ENCODE measurements at regions not wholly inside any gene's neighbourhood (a gene's known extent, or its start where the extent isn't known, plus 50 kb on each side); places are given as distances from the start of the nearest gene placed in this dataset.

DNA sequence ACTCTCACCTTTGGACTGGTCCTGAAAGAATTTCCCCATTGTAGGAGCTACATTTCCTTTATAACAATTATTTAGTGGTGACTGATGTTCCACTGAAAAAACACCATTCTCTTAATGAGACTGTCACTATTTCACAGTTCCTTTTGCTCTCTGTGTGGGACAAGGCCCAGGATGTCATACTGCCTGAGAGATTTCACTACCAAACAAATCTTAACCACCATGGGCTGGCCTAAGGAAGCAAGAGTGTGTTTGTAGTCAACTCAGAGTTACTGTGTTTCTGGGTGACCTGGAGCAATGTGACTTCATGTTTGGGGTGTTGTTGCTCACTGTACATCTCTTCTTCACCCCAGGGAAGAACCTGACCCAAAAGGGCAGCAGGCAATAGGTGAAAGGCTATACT, 50.1 kb upstream of the ZNF608 start:
- H3K27me3 Mint-ChIP-seq (ENCODE audit: low read depth): no peaks in the 10 kb centered on the region
- H3K27ac Mint-ChIP-seq: no peak overlapping the region
- H3K36me3 Mint-ChIP-seq: no peaks in the 10 kb centered on the region
- H3K4me1 Mint-ChIP-seq: peaks cover 8% of the 10 kb centered on the region
- TF ChIP-seq CTCF (IDR thresholded peaks at IDR 0.05; ENCODE audit: unreplicated experiment): no peak
- no peak overlapping the region for H3K4me3 Mint-ChIP-seq
- no peaks in the 10 kb centered on the region for H3K9me3 Mint-ChIP-seq
- DNase-seq (ENCODE audit: low spot score in 2 of 2, unreplicated experiment in 2 of 2): no peak

DNA sequence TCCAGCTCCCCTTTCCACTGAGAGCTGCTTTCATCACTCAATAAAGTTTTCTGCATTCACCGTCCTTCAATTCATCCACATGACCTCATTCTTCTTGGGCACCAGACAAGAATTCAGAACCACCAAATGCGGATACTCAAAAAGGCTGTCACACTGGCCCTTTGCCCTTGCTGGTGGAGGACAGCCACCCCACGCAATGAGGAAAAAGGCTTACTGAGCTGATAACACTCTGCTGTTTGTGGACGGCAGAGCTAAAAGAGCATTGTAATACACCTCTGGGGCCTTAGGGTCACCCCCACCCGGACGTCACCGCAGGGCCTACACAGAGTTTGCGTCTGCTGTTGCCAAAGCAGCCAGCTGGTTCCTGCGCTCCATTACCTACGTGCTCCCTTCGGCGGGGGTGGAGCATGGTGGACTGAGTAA, 51.2 kb upstream of the ZNF608 start:
- Mint-ChIP-seq H3K4me3 (no peak overlapping the region), H3K27me3 (ENCODE audit: low read depth) (no peaks in the 10 kb centered on the region), H3K9me3 (no peaks in the 10 kb centered on the region), H3K27ac (no peak overlapping the region), H3K4me1 (peaks cover 3% of the 10 kb centered on the region), H3K36me3 (no peaks in the 10 kb centered on the region)
- no peak for TF ChIP-seq CTCF (IDR thresholded peaks at IDR 0.05; ENCODE audit: unreplicated experiment)
- DNase-seq (ENCODE audit: low spot score in 2 of 2, unreplicated experiment in 2 of 2): no peak

DNA sequence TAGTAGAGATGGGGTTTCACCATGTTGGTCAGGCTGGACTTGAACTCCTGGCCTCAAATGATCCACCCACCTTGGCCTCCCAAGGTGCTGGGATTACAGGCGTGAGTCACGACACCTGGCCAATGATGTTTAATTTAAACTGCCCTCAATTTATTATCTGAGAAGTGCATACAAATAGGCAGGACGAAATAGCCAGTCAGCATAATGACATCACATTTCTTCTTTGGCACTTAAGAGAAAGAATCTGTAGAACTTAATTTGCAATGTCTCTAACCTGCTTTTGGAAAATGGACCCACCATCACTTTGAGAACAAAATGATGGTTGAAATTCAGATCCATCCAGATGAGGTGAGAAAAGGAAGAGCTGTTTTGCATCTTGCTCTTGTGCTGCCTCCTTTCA, 52.5 kb upstream of the ZNF608 start:
- peaks cover 6% of the 10 kb centered on the region for H3K4me1 Mint-ChIP-seq
- H3K9me3 Mint-ChIP-seq: no peaks in the 10 kb centered on the region
- TF ChIP-seq CTCF (IDR thresholded peaks at IDR 0.05; ENCODE audit: unreplicated experiment): no peak
- no peaks in the 10 kb centered on the region for H3K27me3 Mint-ChIP-seq (ENCODE audit: low read depth)
- no peak overlapping the region for H3K27ac Mint-ChIP-seq
- H3K36me3 Mint-ChIP-seq: no peaks in the 10 kb centered on the region
- no peak for DNase-seq (ENCODE audit: low spot score in 2 of 2, unreplicated experiment in 2 of 2)
- no peak overlapping the region for H3K4me3 Mint-ChIP-seq

- H3K4me3 Mint-ChIP-seq: no peak overlapping the region
- DNase-seq (ENCODE audit: low spot score in 2 of 2, unreplicated experiment in 2 of 2): no peak
- no peaks in the 10 kb centered on the region for H3K27me3 Mint-ChIP-seq (ENCODE audit: low read depth)
- H3K36me3 Mint-ChIP-seq: no peaks in the 10 kb centered on the region
- H3K27ac Mint-ChIP-seq: no peak overlapping the region
- no peak for TF ChIP-seq CTCF (IDR thresholded peaks at IDR 0.05; ENCODE audit: unreplicated experiment)
- H3K4me1 Mint-ChIP-seq: peaks cover 20% of the 10 kb centered on the region
- no peaks in the 10 kb centered on the region for H3K9me3 Mint-ChIP-seq
Measured at GRCh38 chr5:124801551-124801950, 55.1 kb upstream of the ZNF608 start.

- Mint-ChIP-seq H3K4me3 (no peak overlapping the region), H3K9me3 (no peaks in the 10 kb centered on the region), H3K27me3 (ENCODE audit: low read depth) (no peaks in the 10 kb centered on the region), H3K36me3 (no peaks in the 10 kb centered on the region), H3K27ac (no peak overlapping the region), H3K4me1 (peaks cover 20% of the 10 kb centered on the region)
- TF ChIP-seq CTCF (IDR thresholded peaks at IDR 0.05; ENCODE audit: unreplicated experiment): no peak
- no peak for DNase-seq (ENCODE audit: low spot score in 2 of 2, unreplicated experiment in 2 of 2)
Measured at GRCh38 chr5:124803617-124804323, 57.3 kb upstream of the ZNF608 start.

GRCh38 chr5:124806026-124806372, 59.6 kb upstream of the ZNF608 start:
- no peak for DNase-seq (ENCODE audit: low spot score in 2 of 2, unreplicated experiment in 2 of 2)
- no peaks in the 10 kb centered on the region for H3K27me3 Mint-ChIP-seq (ENCODE audit: low read depth)
- no peak overlapping the region for H3K27ac Mint-ChIP-seq
- no peaks in the 10 kb centered on the region for H3K9me3 Mint-ChIP-seq
- H3K4me1 Mint-ChIP-seq: peaks cover 24% of the 10 kb centered on the region
- H3K36me3 Mint-ChIP-seq: no peaks in the 10 kb centered on the region
- no peak for TF ChIP-seq CTCF (IDR thresholded peaks at IDR 0.05; ENCODE audit: unreplicated experiment)
- H3K4me3 Mint-ChIP-seq: no peak overlapping the region
